ENCODE measurements at regions not wholly inside any gene's neighbourhood (a gene's known extent, or its start where the extent isn't known, plus 50 kb on each side); places are given as distances from the start of the nearest gene placed in this dataset.

DNA sequence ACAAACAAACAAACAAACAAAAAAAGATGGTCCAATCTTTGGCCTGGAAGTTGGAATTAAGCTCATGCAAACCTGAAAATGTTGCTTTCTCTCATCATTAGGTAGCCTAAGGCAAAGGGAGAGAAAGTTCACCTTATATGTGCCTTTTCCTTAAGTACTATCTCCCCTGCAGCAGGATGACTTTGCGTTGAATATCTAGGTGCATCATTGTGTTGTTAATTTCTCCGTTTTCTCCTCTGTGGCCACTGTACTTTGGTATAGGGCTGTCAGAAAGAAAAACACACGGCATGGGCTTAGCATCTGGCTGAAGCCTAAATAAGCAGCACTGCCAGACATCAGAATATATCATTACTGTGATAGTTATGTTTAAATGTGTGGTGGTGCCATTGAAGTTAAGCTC is 345.5 kb downstream of the BCAT1 start:
- Histone ChIP-seq H3K9me3 (no peaks in the 10 kb centered on the region), H3K27me3 (no peaks in the 10 kb centered on the region), H3K4me3 (no peak overlapping the region), H3K4me1 (no peaks in the 10 kb centered on the region), H3K36me3 (ENCODE audit: low read depth, missing control alignments) (no peaks in the 10 kb centered on the region), H3K27ac (no peak overlapping the region)
- no peak for TF ChIP-seq POLR2A (IDR thresholded peaks at IDR 0.05)
- TF ChIP-seq, protein P1, sequence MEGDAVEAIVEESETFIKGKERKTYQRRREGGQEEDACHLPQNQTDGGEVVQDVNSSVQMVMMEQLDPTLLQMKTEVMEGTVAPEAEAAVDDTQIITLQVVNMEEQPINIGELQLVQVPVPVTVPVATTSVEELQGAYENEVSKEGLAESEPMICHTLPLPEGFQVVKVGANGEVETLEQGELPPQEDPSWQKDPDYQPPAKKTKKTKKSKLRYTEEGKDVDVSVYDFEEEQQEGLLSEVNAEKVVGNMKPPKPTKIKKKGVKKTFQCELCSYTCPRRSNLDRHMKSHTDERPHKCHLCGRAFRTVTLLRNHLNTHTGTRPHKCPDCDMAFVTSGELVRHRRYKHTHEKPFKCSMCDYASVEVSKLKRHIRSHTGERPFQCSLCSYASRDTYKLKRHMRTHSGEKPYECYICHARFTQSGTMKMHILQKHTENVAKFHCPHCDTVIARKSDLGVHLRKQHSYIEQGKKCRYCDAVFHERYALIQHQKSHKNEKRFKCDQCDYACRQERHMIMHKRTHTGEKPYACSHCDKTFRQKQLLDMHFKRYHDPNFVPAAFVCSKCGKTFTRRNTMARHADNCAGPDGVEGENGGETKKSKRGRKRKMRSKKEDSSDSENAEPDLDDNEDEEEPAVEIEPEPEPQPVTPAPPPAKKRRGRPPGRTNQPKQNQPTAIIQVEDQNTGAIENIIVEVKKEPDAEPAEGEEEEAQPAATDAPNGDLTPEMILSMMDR (IDR thresholded peaks at IDR 0.05): no peak
- 58 to 69% methylated on average over 3 of the region's 3 CpGs for WGBS, 2 donors
- intact Hi-C loops (cut with DNase I; ENCODE audit: low total_unique reads): no loop called here
- no peak for DNase-seq

DNA sequence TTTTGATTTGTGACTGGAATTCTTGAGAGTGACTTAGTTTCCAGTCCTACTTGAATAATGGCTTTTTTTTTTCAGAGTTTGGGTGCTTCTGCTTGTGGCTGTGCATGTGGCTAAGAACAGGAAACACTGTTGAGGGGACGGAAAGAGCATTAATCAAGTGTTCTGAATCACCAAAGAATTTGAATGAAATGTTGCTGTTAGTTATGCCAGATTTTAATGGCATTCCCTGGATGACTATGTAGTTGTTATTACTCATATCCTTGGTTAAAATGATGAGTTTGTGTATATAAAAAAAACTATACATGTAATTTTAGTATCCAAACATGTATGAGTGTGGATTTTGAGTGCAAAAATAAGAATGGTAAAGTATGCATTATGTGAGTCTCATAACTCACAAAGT is 347.9 kb downstream of the BCAT1 start:
- DNase-seq: no peak
- intact Hi-C loops (cut with DNase I; ENCODE audit: low total_unique reads): no loop called here
- WGBS, 2 donors: 79 to 81% methylated on average over 1 of the region's 1 CpG
- TF ChIP-seq POLR2A (IDR thresholded peaks at IDR 0.05): no peak
- TF ChIP-seq, protein P1 (IDR thresholded peaks at IDR 0.05): no peak
- no peaks in the 10 kb centered on the region for H3K36me3 ChIP-seq (ENCODE audit: low read depth, missing control alignments)
- H3K27me3 ChIP-seq: no peaks in the 10 kb centered on the region
- no peaks in the 10 kb centered on the region for H3K4me1 ChIP-seq
- no peak overlapping the region for H3K27ac ChIP-seq
- H3K9me3 ChIP-seq: no peaks in the 10 kb centered on the region
- no peak overlapping the region for H3K4me3 ChIP-seq

DNA sequence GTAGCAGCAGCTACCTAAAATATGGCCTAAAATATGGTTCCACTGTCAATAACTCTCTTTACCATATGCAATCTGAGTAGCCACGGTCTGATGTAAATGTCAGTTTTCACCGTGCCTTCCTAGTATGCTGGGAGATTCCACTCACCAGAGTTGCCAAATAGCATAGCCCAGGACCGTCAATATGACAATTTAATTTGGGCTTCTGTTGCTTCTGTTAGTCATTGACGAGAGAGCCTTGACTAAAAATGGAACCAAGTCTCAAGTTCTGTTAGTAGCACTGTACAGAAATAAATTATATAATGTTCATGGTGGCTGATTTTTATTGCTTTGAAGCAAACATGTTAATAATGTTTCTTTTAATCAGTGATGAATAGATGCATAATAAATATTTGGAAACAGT is 348.4 kb downstream of the BCAT1 start:
- Histone ChIP-seq H3K27ac (no peak overlapping the region), H3K4me1 (no peaks in the 10 kb centered on the region), H3K9me3 (no peaks in the 10 kb centered on the region), H3K4me3 (no peak overlapping the region), H3K27me3 (no peaks in the 10 kb centered on the region), H3K36me3 (ENCODE audit: low read depth, missing control alignments) (no peaks in the 10 kb centered on the region)
- WGBS, 2 donors: 88 to 95% methylated on average over 4 of the region's 4 CpGs
- DNase-seq: no peak
- intact Hi-C loops (cut with DNase I; ENCODE audit: low total_unique reads): no loop called here
- TF ChIP-seq, protein P1 (IDR thresholded peaks at IDR 0.05): no peak
- TF ChIP-seq POLR2A (IDR thresholded peaks at IDR 0.05): no peak

DNA sequence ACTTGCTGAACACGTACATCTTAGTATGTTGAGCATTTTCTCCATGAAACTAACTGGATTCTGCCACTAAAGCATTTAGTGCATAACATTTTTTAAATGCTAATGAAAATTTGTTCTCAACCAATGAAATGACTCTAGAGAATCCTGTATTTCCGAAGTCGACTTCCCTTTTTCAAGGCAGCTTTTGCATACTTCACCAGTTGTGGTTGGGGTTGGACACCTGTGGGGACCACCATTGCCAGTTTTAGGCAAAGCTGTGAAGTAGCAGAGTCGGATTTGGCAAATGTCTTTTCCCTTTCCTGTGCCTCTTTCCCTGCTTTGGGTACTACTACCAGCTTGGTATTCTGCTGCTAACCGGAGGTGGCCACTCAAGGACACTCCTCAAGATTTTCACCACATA is 349.2 kb downstream of the BCAT1 start:
- Histone ChIP-seq H3K4me1 (no peaks in the 10 kb centered on the region), H3K9me3 (no peaks in the 10 kb centered on the region), H3K4me3 (no peak overlapping the region), H3K27me3 (no peaks in the 10 kb centered on the region), H3K27ac (no peak overlapping the region), H3K36me3 (ENCODE audit: low read depth, missing control alignments) (no peaks in the 10 kb centered on the region)
- TF ChIP-seq, protein P1 (IDR thresholded peaks at IDR 0.05): no peak
- no peak for TF ChIP-seq POLR2A (IDR thresholded peaks at IDR 0.05)
- WGBS, 2 donors: 89 to 92% methylated on average over 5 of the region's 5 CpGs
- no peak for DNase-seq
- intact Hi-C loops (cut with DNase I; ENCODE audit: low total_unique reads): no loop called here

DNA sequence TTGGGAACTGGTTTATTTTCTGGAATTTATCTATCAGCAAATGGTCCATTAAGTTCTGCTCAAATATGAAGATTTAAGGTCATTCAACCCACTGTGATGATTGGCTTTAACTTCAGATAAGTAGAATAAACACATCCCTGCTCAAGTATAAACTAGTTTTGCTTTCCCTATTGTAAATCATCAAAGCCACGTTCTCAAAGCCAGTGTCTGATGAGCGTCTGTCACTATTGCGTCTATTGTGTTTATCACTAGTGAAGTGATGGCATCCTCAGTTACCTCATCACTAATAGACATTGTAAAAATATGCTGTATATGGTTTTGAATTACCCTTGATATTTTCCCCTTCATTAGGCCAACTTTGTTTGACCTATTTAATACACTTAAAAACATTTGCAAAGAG is 351.3 kb downstream of the BCAT1 start:
- intact Hi-C loops (cut with DNase I; ENCODE audit: low total_unique reads): no loop called here
- H3K4me1 ChIP-seq: no peaks in the 10 kb centered on the region
- 88 to 91% methylated on average over 3 of the region's 3 CpGs for WGBS, 2 donors

More for the DNA sequence above, 351.3 kb downstream of the BCAT1 start:
- H3K27ac ChIP-seq: no peak overlapping the region
- H3K27me3 ChIP-seq: no peaks in the 10 kb centered on the region
- DNase-seq: no peak
- no peaks in the 10 kb centered on the region for H3K36me3 ChIP-seq (ENCODE audit: low read depth, missing control alignments)
- TF ChIP-seq, protein P1 (IDR thresholded peaks at IDR 0.05): no peak
- TF ChIP-seq POLR2A (IDR thresholded peaks at IDR 0.05): no peak
- no peak overlapping the region for H3K4me3 ChIP-seq
- H3K9me3 ChIP-seq: no peaks in the 10 kb centered on the region
